ENCODE measurements at regions not wholly inside any gene's neighbourhood (a gene's known extent, or its start where the extent isn't known, plus 50 kb on each side); places are given as distances from the start of the nearest gene placed in this dataset.

DNA sequence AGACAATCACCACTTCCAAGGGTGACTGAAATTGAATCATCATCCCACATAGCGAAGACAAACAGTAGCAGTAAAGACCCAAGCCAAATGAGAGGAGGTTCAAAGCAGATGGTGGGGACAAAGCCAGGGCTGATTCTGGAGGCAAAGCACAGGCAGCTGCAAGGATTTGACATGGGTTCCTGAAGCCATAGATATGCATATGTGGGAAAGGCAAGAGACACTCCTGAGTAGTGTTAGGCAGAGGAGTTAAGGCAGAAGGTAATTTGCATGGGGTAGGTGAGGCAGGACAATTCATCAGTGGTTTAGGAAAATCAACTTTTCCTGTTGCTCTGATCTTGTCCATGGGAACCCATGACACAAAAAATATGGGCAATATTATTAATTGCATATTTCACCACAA is 462.8 kb downstream of the FAM181B start:
- H3K4me3 Mint-ChIP-seq (ENCODE audit: low read depth): no peak overlapping the region
- H3K9me3 Mint-ChIP-seq (ENCODE audit: low read depth): no peaks in the 10 kb centered on the region
- H3K4me1 Mint-ChIP-seq (ENCODE audit: low read depth): peaks cover 1% of the 10 kb centered on the region
- no peaks in the 10 kb centered on the region for H3K36me3 Mint-ChIP-seq (ENCODE audit: insufficient read depth)
- TF ChIP-seq CTCF (IDR thresholded peaks at IDR 0.05; ENCODE audit: unreplicated experiment): no peak
- no peak for DNase-seq (ENCODE audit: low spot score, unreplicated experiment)
- H3K27ac Mint-ChIP-seq: no peak overlapping the region
- H3K27me3 Mint-ChIP-seq: no peaks in the 10 kb centered on the region

GRCh38 chr11:82268627-82269026 is 465.0 kb downstream of the FAM181B start:
- Mint-ChIP-seq H3K27me3 (no peaks in the 10 kb centered on the region), H3K36me3 (ENCODE audit: insufficient read depth) (no peaks in the 10 kb centered on the region), H3K4me1 (ENCODE audit: low read depth) (no peaks in the 10 kb centered on the region), H3K27ac (no peak overlapping the region), H3K4me3 (ENCODE audit: low read depth) (no peak overlapping the region), H3K9me3 (ENCODE audit: low read depth) (no peaks in the 10 kb centered on the region)
- no peak for TF ChIP-seq CTCF (IDR thresholded peaks at IDR 0.05; ENCODE audit: unreplicated experiment)
- DNase-seq (ENCODE audit: low spot score, unreplicated experiment): no peak

DNA sequence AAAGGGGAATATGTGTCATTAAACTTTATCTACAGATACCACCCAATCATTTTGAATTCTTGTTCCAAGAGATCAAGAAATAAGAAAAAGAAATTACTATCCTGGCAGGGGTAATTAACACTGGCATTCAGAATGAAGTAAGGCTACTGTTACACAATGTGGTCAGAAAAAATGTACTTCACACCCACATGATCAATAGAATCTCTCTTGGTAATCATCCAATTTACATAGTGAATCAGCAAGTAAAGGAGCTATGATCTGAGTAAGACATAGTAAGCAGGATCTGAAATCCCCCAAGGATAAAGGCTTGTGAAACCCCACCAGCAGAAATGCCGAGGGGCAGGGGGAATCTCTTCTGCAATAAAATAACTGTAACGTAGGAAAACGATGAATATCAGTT is 466.5 kb downstream of the FAM181B start:
- DNase-seq (ENCODE audit: low spot score, unreplicated experiment): no peak
- Mint-ChIP-seq H3K27me3 (no peaks in the 10 kb centered on the region), H3K9me3 (ENCODE audit: low read depth) (no peaks in the 10 kb centered on the region), H3K4me1 (ENCODE audit: low read depth) (no peaks in the 10 kb centered on the region), H3K36me3 (ENCODE audit: insufficient read depth) (no peaks in the 10 kb centered on the region), H3K27ac (no peak overlapping the region), H3K4me3 (ENCODE audit: low read depth) (no peak overlapping the region)
- TF ChIP-seq CTCF (IDR thresholded peaks at IDR 0.05; ENCODE audit: unreplicated experiment): no peak

- Mint-ChIP-seq H3K27ac (no peak overlapping the region), H3K36me3 (ENCODE audit: insufficient read depth) (no peaks in the 10 kb centered on the region), H3K4me3 (ENCODE audit: low read depth) (no peak overlapping the region), H3K9me3 (ENCODE audit: low read depth) (no peaks in the 10 kb centered on the region), H3K27me3 (no peaks in the 10 kb centered on the region), H3K4me1 (ENCODE audit: low read depth) (no peaks in the 10 kb centered on the region)
- no peak for TF ChIP-seq CTCF (IDR thresholded peaks at IDR 0.05; ENCODE audit: unreplicated experiment)
- DNase-seq (ENCODE audit: low spot score, unreplicated experiment): no peak
Measured at GRCh38 chr11:82261367-82261766, 472.3 kb downstream of the FAM181B start.

DNA sequence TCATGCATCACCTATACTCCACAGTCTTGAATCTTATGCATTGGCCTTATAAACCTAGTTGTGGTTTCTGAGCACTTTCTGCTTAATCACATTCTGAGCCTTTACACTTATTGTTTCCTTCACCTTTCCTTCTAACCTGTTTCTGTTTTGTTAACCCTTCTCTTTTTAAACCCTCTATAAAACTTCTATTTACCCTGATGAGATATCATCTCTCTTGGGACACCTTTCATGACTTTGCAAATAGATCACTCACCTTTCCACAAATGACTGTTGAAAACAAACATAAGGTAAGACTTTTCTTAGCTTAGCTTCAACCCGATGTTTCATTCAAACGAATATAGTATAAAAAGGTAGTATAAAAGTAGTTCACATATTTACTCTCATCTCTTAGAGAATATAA is 483.6 kb downstream of the FAM181B start:
- DNase-seq (ENCODE audit: low spot score, unreplicated experiment): no peak
- Mint-ChIP-seq H3K36me3 (ENCODE audit: insufficient read depth) (no peaks in the 10 kb centered on the region), H3K27me3 (no peaks in the 10 kb centered on the region), H3K4me1 (ENCODE audit: low read depth) (peaks cover 5% of the 10 kb centered on the region), H3K9me3 (ENCODE audit: low read depth) (no peaks in the 10 kb centered on the region), H3K4me3 (ENCODE audit: low read depth) (no peak overlapping the region), H3K27ac (no peak overlapping the region)
- TF ChIP-seq CTCF (IDR thresholded peaks at IDR 0.05; ENCODE audit: unreplicated experiment): no peak

Data from progenitor cell of endocrine pancreas (in vitro differentiated cells).